Upper lobe of left lung (tissue), 6 donors: ENCODE measurements at regions not wholly inside any gene's neighbourhood (a gene's known extent, or its start where the extent isn't known, plus 50 kb on each side); places are given as distances from the start of the nearest gene placed in this dataset.

ENCODE experiments used
- ATAC-seq, 2 donors: fragments of 200-7000 bp; cut with Tn5 transposase; one replicate each; pipeline ENCODE4 v1.9.1; 2022; ENCODE audit warnings: mild to moderate bottlenecking in 2 of 2, moderate library complexity in 2 of 2; ENCODE audit not compliant: low FRiP score in 2 of 2
- DNase-seq, 2 donors: peaks; one replicate each; pipeline ENCODE4 v3.0.0-alpha.2; 2019 to 2020
- H3K27ac ChIP-seq, 4 donors: fragments of 200-600 bp; sonication (generic); one replicate each; pipeline ENCODE4 v1.5.1; 2016 to 2019
- H3K27me3 ChIP-seq, 4 donors: fragments of 200-600 bp; sonication (generic); one replicate each; pipeline ENCODE4 v1.5.1; 2017 to 2019
- H3K36me3 ChIP-seq, 4 donors: fragments of 200-600 bp; sonication (generic); one replicate each; pipeline ENCODE4 v1.5.1; 2016 to 2019
- H3K4me1 ChIP-seq, 4 donors: fragments of 200-600 bp; sonication (generic); one replicate each; pipeline ENCODE4 v1.5.1; 2018 to 2019
- H3K4me3 ChIP-seq, 4 donors: fragments of 200-600 bp; sonication (generic); one replicate each; pipeline ENCODE4 v1.5.1; 2017 to 2019; ENCODE audit warnings: mild to moderate bottlenecking in 2 of 4, moderate library complexity in 1 of 4
- H3K9me3 ChIP-seq, 4 donors: fragments of 200-600 bp; sonication (generic); one replicate each; pipeline ENCODE4 v1.5.1; 2018 to 2019
- CTCF ChIP-seq, 6 experiments: fragments of 450-650 bp in 4 of 6; fragments of 200-600 bp in 2 of 6; sonication (generic) in 2 of 6; IDR thresholded peaks; one replicate each; pipeline ENCODE4 v1.5.1; 2016 to 2019; ENCODE audit warnings: antibody characterized with exemption in 6 of 6
- EP300 ChIP-seq, 4 donors: sonication (generic); formaldehyde crosslinking; IDR thresholded peaks; one replicate each; pipeline ENCODE4 v1.5.1; 2017; ENCODE audit warnings: antibody characterized with exemption in 4 of 4, control low read depth in 2 of 4
- POLR2A ChIP-seq, 4 donors: fragments of 450-650 bp; IDR thresholded peaks; one replicate each; pipeline ENCODE4 v1.5.1; 2016 to 2017; ENCODE audit warnings: antibody characterized with exemption in 4 of 4, mild to moderate bottlenecking in 2 of 4
- POLR2AphosphoS5 ChIP-seq, 2 donors: sonication (generic); formaldehyde crosslinking; IDR thresholded peaks; one replicate each; pipeline ENCODE4 v1.5.1; 2017; ENCODE audit warnings: antibody characterized with exemption in 2 of 2
- WGBS, 2 donors: methylation state at CpG; one replicate each; pipeline ENCODE4 v1.1.5; 2017 to 2018; 5-methylcytosine and 5-hydroxymethylcytosine counted together
- donor health status: DM: no; HTN: no; CAD: no; lungs with moderate emphysema.
- donor health status: DM: no; HTN: yes; CAD: no; lungs with severe emphysema.

- Histone ChIP-seq H3K9me3 (no peaks in the 10 kb centered on the region), H3K4me1 (no peaks in the 10 kb centered on the region), H3K27me3 (no peaks in the 10 kb centered on the region), H3K36me3 (no peaks in the 10 kb centered on the region), H3K27ac (no peak overlapping the region), H3K4me3 (no peak overlapping the region)
- DNase-seq = no peak
- no peak for TF ChIP-seq POLR2AphosphoS5 (IDR thresholded peaks at IDR 0.05)
- no peak for TF ChIP-seq POLR2A (IDR thresholded peaks at IDR 0.05)
- no peak for TF ChIP-seq EP300 (IDR thresholded peaks at IDR 0.05)
- no peak for TF ChIP-seq CTCF (IDR thresholded peaks at IDR 0.05)
- ATAC-seq = no peak
- 85 to 95% methylated on average over 3 of the region's 3 CpGs for WGBS, 2 donors
These were observed 134.2 kb downstream of the EIF4E start for GRCh38 chr4:98794565-98795205.

GRCh38 chr4:98793658-98794057 lies 135.2 kb upstream of the TSPAN5 start:
- Histone ChIP-seq H3K4me1 (no peaks in the 10 kb centered on the region), H3K36me3 (no peaks in the 10 kb centered on the region), H3K9me3 (no peaks in the 10 kb centered on the region), H3K27ac (no peak overlapping the region), H3K27me3 (no peaks in the 10 kb centered on the region), H3K4me3 (no peak overlapping the region)
- ATAC-seq (no peak), DNase-seq (no peak)
- no peak for TF ChIP-seq EP300 (IDR thresholded peaks at IDR 0.05)
- TF ChIP-seq CTCF (IDR thresholded peaks at IDR 0.05) = no peak
- no peak for TF ChIP-seq POLR2A (IDR thresholded peaks at IDR 0.05)
- no peak for TF ChIP-seq POLR2AphosphoS5 (IDR thresholded peaks at IDR 0.05)
- 79 to 85% methylated on average over 3 of the region's 3 CpGs for WGBS, 2 donors

- DNase-seq (no peak), ATAC-seq (no peak)
- 55 to 57% methylated on average over 6 of the region's 6 CpGs for WGBS, 2 donors
- Histone ChIP-seq H3K27me3 (no peaks in the 10 kb centered on the region), H3K27ac (no peak overlapping the region), H3K4me1 (no peaks in the 10 kb centered on the region), H3K4me3 (no peak overlapping the region), H3K36me3 (no peaks in the 10 kb centered on the region), H3K9me3 (no peaks in the 10 kb centered on the region)
- TF ChIP-seq POLR2AphosphoS5 (IDR thresholded peaks at IDR 0.05) = no peak
- TF ChIP-seq POLR2A (IDR thresholded peaks at IDR 0.05) = no peak
- no peak for TF ChIP-seq CTCF (IDR thresholded peaks at IDR 0.05)
- no peak for TF ChIP-seq EP300 (IDR thresholded peaks at IDR 0.05)
These were observed 128.5 kb upstream of the TSPAN5 start for GRCh38 chr4:98786866-98787265.

- ATAC-seq (no peak), DNase-seq (no peak)
- Histone ChIP-seq H3K36me3 (no peaks in the 10 kb centered on the region), H3K9me3 (no peaks in the 10 kb centered on the region), H3K4me3 (no peak overlapping the region), H3K4me1 (no peaks in the 10 kb centered on the region), H3K27ac (no peak overlapping the region), H3K27me3 (no peaks in the 10 kb centered on the region)
- WGBS, 2 donors = 94 to 95% methylated on average over 4 of the region's 4 CpGs
- TF ChIP-seq EP300 (IDR thresholded peaks at IDR 0.05) (no peak), POLR2AphosphoS5 (IDR thresholded peaks at IDR 0.05) (no peak), CTCF (IDR thresholded peaks at IDR 0.05) (no peak), POLR2A (IDR thresholded peaks at IDR 0.05) (no peak)
These were observed 126.7 kb upstream of the TSPAN5 start for GRCh38 chr4:98784947-98785706.
